ENCODE measurements at regions not wholly inside any gene's neighbourhood (a gene's known extent, or its start where the extent isn't known, plus 50 kb on each side); places are given as distances from the start of the nearest gene placed in this dataset.

DNA sequence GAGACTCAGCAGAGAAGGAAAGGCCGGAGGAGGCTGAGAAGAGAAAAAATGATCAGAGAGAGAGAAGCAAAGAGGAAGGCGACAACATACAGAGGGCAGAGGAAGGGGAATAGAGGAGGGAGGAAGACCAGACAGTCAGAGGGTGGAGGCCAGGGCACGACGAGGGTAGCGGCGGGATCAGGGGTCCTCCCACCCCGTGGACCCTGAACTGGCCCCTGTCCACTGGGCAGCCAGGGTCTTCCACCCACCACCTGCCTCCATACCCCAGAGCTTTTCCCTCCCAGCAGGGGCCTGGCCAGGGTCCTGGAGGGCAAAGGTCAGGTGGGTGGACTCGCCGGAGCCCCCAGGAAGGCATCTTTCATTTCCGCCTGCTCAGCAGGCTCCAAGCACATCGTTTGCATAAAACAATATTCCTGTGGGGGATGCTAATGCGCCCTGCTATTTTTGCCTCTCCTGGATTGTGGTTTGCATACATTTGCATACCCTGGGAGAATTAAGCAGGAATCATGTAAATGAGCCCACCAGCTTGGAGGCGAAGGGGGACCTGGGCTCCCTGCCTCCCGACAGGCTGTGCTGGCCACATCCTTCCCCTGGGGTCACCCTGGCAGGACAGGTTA, 394.1 kb downstream of the MN1 start:
- H3K27ac Mint-ChIP-seq = no peak overlapping the region
- H3K4me3 Mint-ChIP-seq = no peak overlapping the region
- no peak for ATAC-seq (replicated peaks)
- no peaks in the 10 kb centered on the region for H3K4me1 Mint-ChIP-seq
- H3K36me3 Mint-ChIP-seq (ENCODE audit: low read depth) = no peaks in the 10 kb centered on the region
- peaks cover 10% of the 10 kb centered on the region for H3K27me3 Mint-ChIP-seq
- H3K9me3 Mint-ChIP-seq = no peaks in the 10 kb centered on the region

DNA sequence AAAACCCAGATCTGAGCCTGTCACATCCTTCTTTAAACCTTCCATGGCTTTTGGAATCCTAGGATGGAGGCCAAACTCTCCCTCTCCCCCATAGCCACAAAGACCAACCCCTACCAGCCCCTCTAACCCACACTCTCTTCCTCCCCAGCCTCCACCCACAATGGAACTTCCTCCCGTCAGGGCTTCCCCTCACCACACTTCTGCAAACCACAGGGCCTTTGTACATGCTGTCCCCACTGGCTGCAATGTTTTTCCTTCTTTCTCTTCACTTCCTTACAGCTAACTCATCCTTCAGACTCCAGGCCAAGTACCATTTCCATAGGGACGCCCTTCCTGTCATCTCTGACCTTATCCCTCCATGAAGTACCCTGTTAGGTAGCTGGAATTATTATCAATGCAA, 393.5 kb downstream of the MN1 start:
- no peak for ATAC-seq (replicated peaks)
- no peaks in the 10 kb centered on the region for H3K9me3 Mint-ChIP-seq

DNA sequence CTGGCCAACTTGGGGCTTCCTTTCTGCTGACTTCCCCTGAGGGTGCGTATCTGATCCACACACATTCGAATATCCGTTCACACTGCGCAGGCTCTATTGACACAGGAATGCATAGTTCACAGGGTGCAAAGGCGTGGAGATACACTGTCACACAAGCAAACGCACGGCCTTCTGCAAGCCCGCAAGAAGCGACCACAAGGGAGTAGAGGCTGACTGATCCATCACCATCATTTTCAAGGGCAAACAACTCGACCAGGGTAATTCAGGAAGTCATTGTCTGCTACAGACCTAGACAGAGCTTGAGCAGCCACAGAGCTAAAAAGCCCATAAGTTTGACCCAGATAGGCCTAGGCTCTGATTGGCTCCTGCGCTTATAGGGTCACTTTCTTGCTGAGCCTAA, 392.3 kb downstream of the MN1 start:
- Mint-ChIP-seq H3K36me3 (ENCODE audit: low read depth) (no peaks in the 10 kb centered on the region), H3K27me3 (peaks cover 10% of the 10 kb centered on the region), H3K27ac (no peak overlapping the region), H3K4me1 (no peaks in the 10 kb centered on the region), H3K9me3 (no peaks in the 10 kb centered on the region), H3K4me3 (no peak overlapping the region)
- ATAC-seq (replicated peaks) = no peak

More for the DNA sequence above, 393.5 kb downstream of the MN1 start:
- Mint-ChIP-seq H3K27me3 (peaks cover 10% of the 10 kb centered on the region), H3K4me3 (no peak overlapping the region), H3K36me3 (ENCODE audit: low read depth) (no peaks in the 10 kb centered on the region), H3K27ac (no peak overlapping the region), H3K4me1 (no peaks in the 10 kb centered on the region)

DNA sequence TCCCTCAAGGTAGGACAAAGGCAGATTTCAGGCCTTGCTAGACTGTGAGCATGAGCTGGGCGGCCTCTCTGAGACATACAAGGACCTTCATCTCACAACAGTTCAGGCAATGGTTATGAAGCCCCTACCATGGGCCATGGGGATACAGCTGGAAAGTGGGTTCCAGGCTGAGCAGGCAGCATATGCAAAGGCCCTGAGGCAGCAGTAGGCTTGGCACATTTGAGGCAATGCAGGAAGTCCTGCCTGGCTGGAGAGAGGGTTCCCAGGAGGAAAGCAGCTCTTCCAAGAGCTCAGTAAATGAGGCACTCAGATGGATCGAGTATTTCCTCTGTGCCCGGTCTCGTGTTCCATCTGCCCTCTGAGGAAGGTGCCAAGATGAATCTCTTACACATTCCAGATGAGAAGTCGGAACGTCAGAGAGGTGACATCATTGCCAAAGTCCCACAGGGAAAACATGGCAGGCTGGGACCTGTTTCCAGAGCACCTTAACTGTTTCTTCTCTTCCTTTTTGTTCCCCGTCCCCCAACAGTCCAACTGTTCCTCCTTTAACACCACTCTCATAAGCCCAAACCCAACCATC, 388.6 kb downstream of the MN1 start:
- H3K27ac Mint-ChIP-seq = no peak overlapping the region
- H3K36me3 Mint-ChIP-seq (ENCODE audit: low read depth) = no peaks in the 10 kb centered on the region
- no peaks in the 10 kb centered on the region for H3K9me3 Mint-ChIP-seq
- no peak for ATAC-seq (replicated peaks)
- H3K4me1 Mint-ChIP-seq = no peaks in the 10 kb centered on the region
- peaks cover 9% of the 10 kb centered on the region for H3K27me3 Mint-ChIP-seq
- H3K4me3 Mint-ChIP-seq = no peak overlapping the region

DNA sequence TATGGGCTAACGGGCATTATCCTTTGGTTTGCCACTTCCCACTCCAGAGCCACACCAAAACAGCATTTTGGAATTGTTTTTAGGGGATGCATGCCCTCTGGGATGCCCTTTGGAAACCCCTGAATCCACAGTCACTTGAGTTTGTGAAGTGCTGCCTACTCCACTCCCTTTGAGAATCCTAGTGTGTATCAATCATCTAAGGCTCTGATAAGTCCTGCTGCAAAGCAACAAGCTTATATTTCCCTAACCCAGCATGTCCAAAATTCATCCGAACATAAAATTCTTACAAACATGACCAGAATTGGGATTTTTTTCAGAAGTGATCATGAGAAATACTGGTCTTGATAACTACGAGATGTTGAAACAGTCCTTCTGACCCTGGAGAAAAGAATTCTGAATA, 387.9 kb downstream of the MN1 start:
- H3K27me3 Mint-ChIP-seq = peaks cover 6% of the 10 kb centered on the region
- no peaks in the 10 kb centered on the region for H3K36me3 Mint-ChIP-seq (ENCODE audit: low read depth)
- H3K4me1 Mint-ChIP-seq = no peaks in the 10 kb centered on the region
- no peaks in the 10 kb centered on the region for H3K9me3 Mint-ChIP-seq
- H3K4me3 Mint-ChIP-seq = no peak overlapping the region
- H3K27ac Mint-ChIP-seq = no peak overlapping the region
- ATAC-seq (replicated peaks) = no peak

DNA sequence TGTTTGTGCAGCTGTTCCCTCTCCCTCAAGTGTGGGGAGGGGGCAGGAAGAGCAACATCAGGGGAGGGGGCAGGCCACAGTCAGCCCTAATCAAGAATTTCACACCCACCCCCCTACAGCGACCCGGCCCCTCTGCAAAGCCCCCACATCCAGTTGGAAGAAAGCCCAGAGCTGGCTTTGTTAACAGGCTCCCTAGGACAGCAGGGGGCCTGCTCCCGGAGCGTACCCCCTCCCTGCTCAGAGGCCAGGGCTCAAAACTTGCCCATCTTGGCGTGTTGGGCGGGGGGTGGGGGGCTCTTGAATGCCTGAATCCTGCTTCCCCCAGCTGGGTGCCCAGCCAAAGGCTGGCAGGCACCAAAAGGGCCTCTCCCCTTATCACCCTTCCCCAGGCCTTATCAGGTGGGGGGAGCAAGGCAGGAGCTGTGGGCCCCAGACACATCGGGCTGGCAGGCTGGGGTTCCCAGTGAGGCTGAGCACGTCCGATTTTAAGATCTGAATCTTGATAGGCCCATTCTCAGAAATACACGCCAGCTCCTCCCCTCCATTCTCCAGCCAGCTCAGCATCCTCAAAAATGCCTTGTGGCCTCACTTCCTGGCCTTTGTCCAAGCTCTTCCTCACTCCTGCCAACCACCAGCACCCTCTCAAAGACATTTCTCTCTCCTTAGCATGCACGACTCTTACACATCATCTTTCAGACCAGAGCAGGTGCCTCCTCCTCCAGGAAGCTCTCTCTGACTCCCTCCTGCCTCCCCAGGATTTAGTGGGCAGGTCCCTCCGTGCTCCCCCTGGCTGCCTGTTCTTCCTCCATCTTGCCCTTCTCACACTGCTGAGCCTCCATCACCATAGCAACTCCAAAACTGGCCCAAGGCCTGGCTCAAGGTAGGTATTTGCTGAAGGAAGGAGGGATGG, 384.8 kb downstream of the MN1 start:
- no peak for ATAC-seq (replicated peaks)
- Mint-ChIP-seq H3K4me3 (no peak overlapping the region), H3K36me3 (ENCODE audit: low read depth) (no peaks in the 10 kb centered on the region), H3K9me3 (no peaks in the 10 kb centered on the region), H3K4me1 (no peaks in the 10 kb centered on the region), H3K27me3 (peaks cover 10% of the 10 kb centered on the region), H3K27ac (no peak overlapping the region)

DNA sequence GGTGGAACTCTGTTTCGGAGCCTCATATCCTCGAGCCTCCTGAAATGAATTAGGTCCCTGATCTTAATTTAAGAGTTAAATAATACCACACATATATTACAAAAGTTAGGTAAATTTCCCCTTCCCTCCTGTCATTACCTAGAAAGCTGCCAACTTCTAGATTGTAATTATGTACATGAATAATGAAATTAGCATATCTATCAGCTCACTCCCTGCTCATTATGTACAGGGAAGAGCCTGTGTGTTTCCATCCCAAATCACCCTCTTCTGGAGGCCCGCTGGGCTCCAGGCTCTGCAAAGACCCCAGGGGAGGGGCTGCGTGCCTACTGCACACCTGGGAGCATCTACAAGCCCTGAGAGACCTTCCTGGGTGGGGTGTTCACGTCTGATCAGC, 384.1 kb downstream of the MN1 start:
- Mint-ChIP-seq H3K9me3 (peaks cover 3% of the 10 kb centered on the region), H3K4me1 (no peaks in the 10 kb centered on the region), H3K27ac (no peak overlapping the region), H3K36me3 (ENCODE audit: low read depth) (no peaks in the 10 kb centered on the region), H3K27me3 (peaks cover 10% of the 10 kb centered on the region), H3K4me3 (no peak overlapping the region)
- ATAC-seq (replicated peaks) = no peak

DNA sequence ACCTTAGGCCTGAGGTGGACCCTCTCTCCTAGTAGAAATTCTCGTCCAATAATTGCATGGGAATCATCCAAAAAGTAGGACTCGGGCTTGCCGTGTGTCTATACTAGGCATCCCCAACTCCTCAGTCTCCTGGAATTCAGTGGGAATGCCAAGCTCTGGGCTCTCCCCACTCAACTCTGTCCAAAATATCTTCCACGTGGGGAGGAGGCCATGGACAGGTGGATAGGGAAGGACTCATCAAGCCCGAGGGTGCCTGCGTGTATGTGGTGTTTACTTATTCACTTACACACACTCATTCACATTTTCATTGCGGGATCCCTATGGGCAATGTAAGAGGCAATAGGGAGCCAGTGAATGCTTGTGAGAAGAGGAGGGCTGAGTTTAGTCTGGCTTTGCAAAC, 383.3 kb downstream of the MN1 start:
- Mint-ChIP-seq H3K27me3 (peaks cover 12% of the 10 kb centered on the region), H3K36me3 (ENCODE audit: low read depth) (no peaks in the 10 kb centered on the region), H3K27ac (no peak overlapping the region), H3K4me1 (no peaks in the 10 kb centered on the region), H3K9me3 (peaks cover 8% of the 10 kb centered on the region), H3K4me3 (no peak overlapping the region)
- ATAC-seq (replicated peaks) = no peak

DNA sequence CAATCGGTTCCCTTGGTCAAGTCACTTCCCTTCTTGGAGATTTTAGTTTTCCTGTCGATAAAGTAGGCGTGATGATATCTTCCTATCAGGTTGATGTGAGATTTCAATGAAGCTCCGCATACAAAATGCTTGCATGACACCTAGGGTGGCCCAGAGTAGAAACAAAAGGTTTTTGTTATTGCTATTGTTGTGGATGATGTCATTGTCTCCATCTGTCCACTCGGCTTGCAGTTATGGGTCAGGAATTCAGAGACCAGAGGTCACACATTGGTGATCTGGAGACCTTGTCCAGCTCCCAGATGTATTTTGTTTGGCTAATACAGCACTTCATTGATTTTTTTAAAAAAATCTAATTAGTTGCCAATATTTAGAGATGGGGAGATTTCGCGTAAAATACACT, 382.1 kb downstream of the MN1 start:
- no peak overlapping the region for H3K27ac Mint-ChIP-seq
- H3K4me1 Mint-ChIP-seq = no peaks in the 10 kb centered on the region
- no peaks in the 10 kb centered on the region for H3K36me3 Mint-ChIP-seq (ENCODE audit: low read depth)
- no peak for ATAC-seq (replicated peaks)
- H3K9me3 Mint-ChIP-seq = peaks cover 8% of the 10 kb centered on the region
- peaks cover 12% of the 10 kb centered on the region for H3K27me3 Mint-ChIP-seq
- H3K4me3 Mint-ChIP-seq = no peak overlapping the region

DNA sequence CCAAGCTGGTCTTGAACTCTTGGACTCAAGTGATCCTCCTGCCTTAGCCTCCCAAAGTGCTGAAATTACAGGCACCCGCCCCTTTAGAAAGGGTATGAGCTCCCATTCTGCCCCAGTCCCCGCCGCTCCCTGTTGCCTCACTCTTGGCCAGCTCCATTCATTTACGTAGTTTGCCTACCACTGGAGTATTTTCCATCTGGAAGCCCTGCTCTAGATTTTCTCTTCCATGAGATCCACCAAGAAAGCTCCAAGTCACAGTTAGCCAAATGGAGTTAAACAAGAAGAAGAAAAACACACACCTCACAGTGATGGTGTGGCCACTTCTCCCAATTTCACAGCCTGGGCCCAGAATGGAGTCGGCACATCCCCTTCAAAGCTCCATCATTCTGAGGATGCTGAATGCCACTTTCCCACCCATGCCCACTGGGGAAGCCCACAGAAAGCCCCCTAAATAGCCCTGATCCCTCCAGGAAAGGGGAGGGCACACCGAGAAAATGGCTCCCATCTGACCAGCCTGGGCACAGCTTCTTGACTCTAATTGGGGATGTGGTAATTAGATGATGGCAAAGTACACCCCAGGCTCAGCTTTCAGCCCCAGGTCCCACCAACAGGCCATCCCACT, 381.2 kb downstream of the MN1 start:
- ATAC-seq (replicated peaks) = no peak
- Mint-ChIP-seq H3K27ac (no peak overlapping the region), H3K4me1 (no peaks in the 10 kb centered on the region), H3K36me3 (ENCODE audit: low read depth) (no peaks in the 10 kb centered on the region), H3K9me3 (peaks cover 8% of the 10 kb centered on the region), H3K4me3 (no peak overlapping the region), H3K27me3 (peaks cover 12% of the 10 kb centered on the region)

DNA sequence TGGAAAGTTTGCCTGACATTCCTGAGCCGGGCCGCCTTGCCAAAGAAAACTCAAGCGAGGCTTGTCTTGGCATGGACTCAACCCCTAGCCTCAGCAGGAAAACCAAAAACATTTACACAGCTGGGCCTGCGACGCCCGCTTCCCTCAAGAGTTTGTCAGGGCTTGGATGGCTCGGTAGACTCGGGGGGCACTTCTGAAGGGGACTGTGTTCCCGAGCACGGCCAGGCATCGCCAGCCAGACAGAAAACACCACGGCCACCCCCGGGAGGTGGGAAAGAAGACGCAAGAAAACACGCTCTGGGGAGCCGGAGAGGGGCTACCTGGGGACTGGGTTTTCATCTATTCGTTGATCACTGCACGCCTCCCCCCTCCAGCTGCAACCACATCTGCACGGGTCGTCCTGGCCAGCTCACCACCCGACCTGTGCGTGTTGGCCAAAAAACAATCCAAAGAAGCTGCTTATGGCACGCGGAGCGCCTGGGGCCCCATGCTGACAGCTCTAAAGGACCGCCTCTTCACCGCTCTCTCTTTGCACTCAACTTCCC, 380.7 kb downstream of the MN1 start:
- no peaks in the 10 kb centered on the region for H3K4me1 Mint-ChIP-seq
- H3K9me3 Mint-ChIP-seq = peaks cover 8% of the 10 kb centered on the region
- peaks cover 11% of the 10 kb centered on the region for H3K27me3 Mint-ChIP-seq
- no peak for ATAC-seq (replicated peaks)
- H3K4me3 Mint-ChIP-seq = no peak overlapping the region
- H3K36me3 Mint-ChIP-seq (ENCODE audit: low read depth) = no peaks in the 10 kb centered on the region
- H3K27ac Mint-ChIP-seq = no peak overlapping the region

DNA sequence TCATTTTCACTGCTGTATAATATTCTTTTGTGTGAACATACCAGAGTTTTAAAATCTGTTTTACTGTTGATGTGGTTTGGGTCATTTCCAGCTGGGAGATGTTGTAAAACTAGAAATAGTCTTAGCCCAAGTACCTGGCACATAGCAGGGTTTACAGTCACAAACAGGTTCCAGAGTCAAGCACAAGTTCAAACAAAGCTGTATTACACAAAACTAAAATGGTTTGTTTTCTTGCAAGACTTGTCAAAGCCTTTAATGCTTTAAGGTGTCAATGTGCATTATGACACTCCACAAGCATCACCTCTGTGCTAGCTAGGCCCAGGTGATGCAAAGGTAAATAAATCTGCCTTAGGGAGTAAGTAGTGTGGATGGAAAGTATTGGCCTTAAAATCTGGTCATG, 379.1 kb downstream of the MN1 start:
- Mint-ChIP-seq H3K27ac (no peak overlapping the region), H3K4me1 (no peaks in the 10 kb centered on the region), H3K36me3 (ENCODE audit: low read depth) (no peaks in the 10 kb centered on the region), H3K9me3 (peaks cover 8% of the 10 kb centered on the region), H3K27me3 (peaks cover 7% of the 10 kb centered on the region), H3K4me3 (no peak overlapping the region)
- no peak for ATAC-seq (replicated peaks)

DNA sequence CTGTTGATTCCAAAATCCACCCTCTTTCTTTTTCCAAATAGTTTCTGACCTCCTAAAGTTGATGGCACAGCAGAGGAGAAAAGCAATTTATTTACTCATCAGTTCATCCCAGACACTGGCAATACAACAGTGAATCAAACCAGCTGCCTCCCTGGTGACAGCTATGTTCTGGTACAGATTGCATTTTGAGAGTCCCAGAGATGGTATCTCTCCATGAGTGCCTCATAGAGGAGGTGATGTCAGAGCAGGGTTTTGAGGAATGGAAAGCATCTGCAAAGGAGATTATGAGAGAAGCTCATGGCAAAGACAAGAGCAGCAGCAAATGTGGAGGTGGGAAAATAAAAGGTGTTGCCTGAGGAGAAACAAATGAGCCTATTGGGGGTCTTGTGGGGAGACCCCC, 377.2 kb downstream of the MN1 start:
- Mint-ChIP-seq H3K36me3 (ENCODE audit: low read depth) (no peaks in the 10 kb centered on the region), H3K9me3 (peaks cover 17% of the 10 kb centered on the region), H3K27me3 (peaks cover 17% of the 10 kb centered on the region), H3K4me3 (no peak overlapping the region), H3K27ac (no peak overlapping the region), H3K4me1 (no peaks in the 10 kb centered on the region)
- no peak for ATAC-seq (replicated peaks)

DNA sequence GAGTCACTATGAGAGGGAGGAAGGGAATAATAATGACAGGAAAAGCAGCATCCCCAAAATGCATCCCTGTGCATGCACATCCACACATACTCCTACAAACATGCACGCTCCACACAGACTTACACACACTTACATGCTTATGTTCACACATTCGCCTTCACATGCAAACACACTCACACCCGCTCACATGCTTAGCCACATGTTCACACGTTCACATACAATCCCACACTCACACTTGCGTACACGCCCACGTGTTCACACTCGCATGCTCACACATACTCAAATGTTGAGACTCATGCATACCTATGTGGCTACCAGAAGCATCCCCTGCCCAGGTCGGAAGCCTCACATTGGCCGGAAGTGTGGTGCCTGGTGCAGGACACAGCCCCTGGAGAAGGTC, 372.1 kb downstream of the MN1 start:
- Mint-ChIP-seq H3K36me3 (ENCODE audit: low read depth) (no peaks in the 10 kb centered on the region), H3K27ac (no peak overlapping the region), H3K27me3 (peaks cover 11% of the 10 kb centered on the region), H3K9me3 (peaks cover 15% of the 10 kb centered on the region), H3K4me3 (no peak overlapping the region), H3K4me1 (no peaks in the 10 kb centered on the region)
- no peak for ATAC-seq (replicated peaks)
